SU-DHL-6 (cell line): ENCODE measurements at regions not wholly inside any gene's neighbourhood (a gene's known extent, or its start where the extent isn't known, plus 50 kb on each side); places are given as distances from the start of the nearest gene placed in this dataset.

Experiments
- H2AFZ ChIP-seq: fragments of 200-600 bp; sonication (generic); 2 replicates; pipeline ENCODE4 v1.6.1; 2014; ENCODE audit warnings: low read depth, mild to moderate bottlenecking, moderate library complexity, mixed read lengths, antibody characterized with exemption, low read length; ENCODE audit not compliant: severe bottlenecking
- H3F3A ChIP-seq: fragments of 200-600 bp; shearing (Covaris generic); 2 replicates; pipeline ENCODE4 v1.6.0; 2016; ENCODE audit warnings: antibody characterized with exemption, mild to moderate bottlenecking; ENCODE audit not compliant: insufficient read depth
- H3K27ac ChIP-seq: fragments of 200-600 bp; sonication (generic); 2 replicates; pipeline ENCODE4 v1.5.1; 2016; ENCODE audit warnings: low read depth, mild to moderate bottlenecking, low read length, moderate library complexity, mixed read lengths
- H3K27me3 ChIP-seq: fragments of 200-600 bp; sonication (generic), shearing (Covaris generic); 2 replicates; pipeline ENCODE4 v1.6.0; 2014; ENCODE audit warnings: mild to moderate bottlenecking, low read length
- H3K36me3 ChIP-seq: fragments of 200-600 bp; sonication (generic); 2 replicates; pipeline ENCODE4 v1.6.1; 2014; ENCODE audit warnings: mild to moderate bottlenecking, low read length, mixed read lengths
- H3K4me2 ChIP-seq: fragments of 300-600, 200-600 bp; shearing (Covaris generic), sonication (generic); 2 replicates; pipeline ENCODE4 v1.6.0; 2014; ENCODE audit warnings: low read length, low read depth, mild to moderate bottlenecking; ENCODE audit not compliant: poor library complexity, severe bottlenecking
- H3K4me3 ChIP-seq: fragments of 200-600 bp; sonication (generic); 2 replicates; pipeline ENCODE4 v1.5.1; 2014; ENCODE audit warnings: antibody characterized with exemption, low read length, mild to moderate bottlenecking, mixed read lengths; ENCODE audit not compliant: insufficient read depth, poor library complexity, severe bottlenecking
- H3K79me2 ChIP-seq: fragments of 200-600 bp; sonication (generic); 2 replicates; pipeline ENCODE4 v1.6.1; 2014; ENCODE audit warnings: mild to moderate bottlenecking, low read length, moderate library complexity; ENCODE audit not compliant: insufficient read depth
- H3K9ac ChIP-seq: fragments of 200-600 bp; sonication (generic); 2 replicates; pipeline ENCODE4 v1.7.0; 2014; ENCODE audit warnings: mild to moderate bottlenecking, low read length
- H3K9me2 ChIP-seq: fragments of 200-600 bp; sonication (generic); replicated peaks from 2 replicates; pipeline ENCODE4 v1.6.1; 2014; ENCODE audit warnings: low read length; ENCODE audit not compliant: insufficient read depth
- H3K9me3 ChIP-seq: fragments of 200-600 bp; sonication (generic); 2 replicates; pipeline ENCODE4 v1.6.1; 2014; ENCODE audit warnings: low read length, mixed read lengths; ENCODE audit not compliant: insufficient read depth
- H4K20me1 ChIP-seq: fragments of 200-600 bp; sonication (generic); 2 replicates; pipeline ENCODE4 v1.6.1; 2014; ENCODE audit warnings: low read depth, mild to moderate bottlenecking, antibody characterized with exemption, low read length, moderate library complexity, mixed read lengths
- CTCF ChIP-seq: fragments of 200-600 bp; sonication (generic); IDR thresholded peaks from one replicate; pipeline ENCODE4 v1.5.1; 2017; ENCODE audit warnings: antibody characterized with exemption, mild to moderate bottlenecking, low read length, moderate library complexity; ENCODE audit not compliant: insufficient read depth, poor library complexity, severe bottlenecking
- EZH2phosphoT487 ChIP-seq: fragments of 200-600 bp; sonication (generic), shearing (Covaris generic); conservative IDR thresholded peaks from 2 replicates; pipeline ENCODE4 v1.6.1; 2018; ENCODE audit warnings: mild to moderate bottlenecking, antibody characterized with exemption, low read length, moderate library complexity, mixed read lengths

- H3K27ac ChIP-seq, result no peak overlapping the region
- H3K79me2 ChIP-seq, result no peaks in the 10 kb centered on the region
- H3K4me2 ChIP-seq, result no peak overlapping the region
- H3K36me3 ChIP-seq, result no peaks in the 10 kb centered on the region
- no peaks in the 10 kb centered on the region for H3F3A ChIP-seq
- H3K9me3 ChIP-seq, result no peaks in the 10 kb centered on the region
- H2AFZ ChIP-seq, result no peak overlapping the region
- no peaks in the 10 kb centered on the region for H4K20me1 ChIP-seq
- H3K9ac ChIP-seq, result no peak overlapping the region
- no peak for TF ChIP-seq EZH2phosphoT487
- TF ChIP-seq CTCF, result no peak
- H3K9me2 ChIP-seq, result no peaks in the 10 kb centered on the region
- H3K27me3 ChIP-seq, result no peaks in the 10 kb centered on the region
- no peak overlapping the region for H3K4me3 ChIP-seq
Observed at GRCh38 chr4:53716011-53716410, 124.7 kb upstream of the LNX1 start.

GRCh38 chr4:53714236-53715140 is 123.2 kb upstream of the LNX1 start:
- H3K9me2 ChIP-seq, result no peaks in the 10 kb centered on the region
- no peaks in the 10 kb centered on the region for H3K27me3 ChIP-seq
- no peak overlapping the region for H3K27ac ChIP-seq
- H3F3A ChIP-seq, result no peaks in the 10 kb centered on the region
- no peaks in the 10 kb centered on the region for H3K79me2 ChIP-seq
- no peak overlapping the region for H3K4me3 ChIP-seq
- H2AFZ ChIP-seq, result no peak overlapping the region
- TF ChIP-seq EZH2phosphoT487, result no peak
- no peak for TF ChIP-seq CTCF
- no peak overlapping the region for H3K9ac ChIP-seq
- H3K4me2 ChIP-seq, result no peak overlapping the region
- no peaks in the 10 kb centered on the region for H3K36me3 ChIP-seq
- H3K9me3 ChIP-seq, result no peaks in the 10 kb centered on the region
- H4K20me1 ChIP-seq, result no peaks in the 10 kb centered on the region

GRCh38 chr4:53713767-53714166 is 122.5 kb upstream of the LNX1 start:
- H3K9ac ChIP-seq, result no peak overlapping the region
- no peak overlapping the region for H3K27ac ChIP-seq
- H3F3A ChIP-seq, result no peaks in the 10 kb centered on the region
- H3K4me2 ChIP-seq, result no peak overlapping the region
- no peaks in the 10 kb centered on the region for H3K36me3 ChIP-seq
- no peaks in the 10 kb centered on the region for H3K9me2 ChIP-seq
- no peak for TF ChIP-seq EZH2phosphoT487
- no peak for TF ChIP-seq CTCF
- no peak overlapping the region for H2AFZ ChIP-seq
- no peaks in the 10 kb centered on the region for H3K79me2 ChIP-seq
- no peak overlapping the region for H3K4me3 ChIP-seq
- no peaks in the 10 kb centered on the region for H4K20me1 ChIP-seq
- no peaks in the 10 kb centered on the region for H3K9me3 ChIP-seq
- H3K27me3 ChIP-seq, result no peaks in the 10 kb centered on the region
